SK-N-SH treated with all-trans-retinoic acid at 6 μM for 48 hours (cell line): ENCODE measurements at regions not wholly inside any gene's neighbourhood (a gene's known extent, or its start where the extent isn't known, plus 50 kb on each side); places are given as distances from the start of the nearest gene placed in this dataset.

ENCODE experiments used
- ATAC-seq: fragments of 200-7000 bp; cut with Tn5 transposase; 3 replicates; pipeline ENCODE4 v1.9.1; 2020; ENCODE audit warnings: mild to moderate bottlenecking, moderate library complexity
- ARNTL ChIP-seq: fragments of 450-650 bp; formaldehyde crosslinking; IDR thresholded peaks from 2 replicates; pipeline ENCODE4 v1.5.0; 2020; ENCODE audit warnings: low read depth, mild to moderate bottlenecking, moderate library complexity, borderline replicate concordance
- BACH2 ChIP-seq: fragments of 250-450 bp; sonication (Bioruptor Pico); IDR thresholded peaks from 2 replicates; pipeline ENCODE4 v1.9.0; 2021; ENCODE audit warnings: mild to moderate bottlenecking, borderline replicate concordance
- ESRRG ChIP-seq: fragments of 250-450 bp; sonication (Bioruptor Pico); IDR thresholded peaks from 2 replicates; pipeline ENCODE4 v1.6.1; 2021; ENCODE audit warnings: mild to moderate bottlenecking
- GLIS3 ChIP-seq: fragments of 250-450 bp; sonication (Bioruptor Pico); IDR thresholded peaks from 2 replicates; pipeline ENCODE4 v1.5.0; 2020; ENCODE audit warnings: mild to moderate bottlenecking, moderate library complexity
- ISL1 ChIP-seq: fragments of 250-450 bp; sonication (Bioruptor Pico); IDR thresholded peaks from 2 replicates; pipeline ENCODE4 v2.1.2; 2022; ENCODE audit warnings: mild to moderate bottlenecking, moderate library complexity
- OSR1 ChIP-seq: fragments of 250-450 bp; sonication (Bioruptor Pico); IDR thresholded peaks from 2 replicates; pipeline ENCODE4 v1.8.0; 2022; ENCODE audit warnings: moderate library complexity, mild to moderate bottlenecking, inconsistent platforms
- PATZ1 ChIP-seq: fragments of 250-450 bp; sonication (Bioruptor Pico); IDR thresholded peaks from 2 replicates; pipeline ENCODE4 v1.8.0; 2020; ENCODE audit warnings: mild to moderate bottlenecking, moderate library complexity, borderline replicate concordance
- POU6F1 ChIP-seq: fragments of 250-450 bp; sonication (Bioruptor Pico); IDR thresholded peaks from 2 replicates; pipeline ENCODE4 v1.8.0; 2021; ENCODE audit warnings: low read depth, mild to moderate bottlenecking, moderate library complexity, borderline replicate concordance
- PPARA ChIP-seq: fragments of 250-450 bp; sonication (Bioruptor Pico); IDR thresholded peaks from 2 replicates; pipeline ENCODE4 v1.5.0; 2020; ENCODE audit warnings: mild to moderate bottlenecking, borderline replicate concordance
- RARB ChIP-seq: fragments of 250-450 bp; sonication (Bioruptor Pico); IDR thresholded peaks from 2 replicates; pipeline ENCODE4 v1.8.0; 2021; ENCODE audit warnings: mild to moderate bottlenecking, moderate library complexity
- SNAI2 ChIP-seq: fragments of 250-450 bp; sonication (Bioruptor Pico); IDR thresholded peaks from 2 replicates; pipeline ENCODE4 v1.5.0; 2020; ENCODE audit warnings: mild to moderate bottlenecking, moderate library complexity
- TOX ChIP-seq: fragments of 250-450 bp; sonication (Bioruptor Pico); IDR thresholded peaks from 2 replicates; pipeline ENCODE4 v1.8.0; 2021; ENCODE audit warnings: mild to moderate bottlenecking, moderate library complexity, borderline replicate concordance
- ZFP3 ChIP-seq: fragments of 250-450 bp; sonication (Bioruptor Pico); IDR thresholded peaks from 2 replicates; pipeline ENCODE4 v1.5.0; 2020; ENCODE audit warnings: mild to moderate bottlenecking, moderate library complexity
- ZFP30 ChIP-seq: fragments of 450-650 bp; formaldehyde crosslinking; IDR thresholded peaks from 2 replicates; pipeline ENCODE4 v1.5.0; 2022; ENCODE audit warnings: mild to moderate bottlenecking, moderate library complexity
- ZNF565 ChIP-seq: fragments of 450-650 bp; formaldehyde crosslinking; conservative IDR thresholded peaks from 2 replicates; pipeline ENCODE4 v1.5.0; 2020; ENCODE audit warnings: low read depth, mild to moderate bottlenecking, moderate library complexity
- ZNF70 ChIP-seq: fragments of 450-650 bp; formaldehyde crosslinking; IDR thresholded peaks from 2 replicates; pipeline ENCODE4 v1.5.0; 2020; ENCODE audit warnings: mild to moderate bottlenecking, moderate library complexity
- ZNF8 ChIP-seq: fragments of 450-650 bp; formaldehyde crosslinking; IDR thresholded peaks from 2 replicates; pipeline ENCODE4 v1.5.0; 2020; ENCODE audit warnings: mild to moderate bottlenecking, moderate library complexity
- TF ChIP-seq, protein P1 (sequence below): fragments of 250-450 bp; sonication (Bioruptor Pico); IDR thresholded peaks from 2 replicates; pipeline ENCODE4 v1.5.0; 2020; ENCODE audit warnings: mild to moderate bottlenecking, moderate library complexity

DNA sequence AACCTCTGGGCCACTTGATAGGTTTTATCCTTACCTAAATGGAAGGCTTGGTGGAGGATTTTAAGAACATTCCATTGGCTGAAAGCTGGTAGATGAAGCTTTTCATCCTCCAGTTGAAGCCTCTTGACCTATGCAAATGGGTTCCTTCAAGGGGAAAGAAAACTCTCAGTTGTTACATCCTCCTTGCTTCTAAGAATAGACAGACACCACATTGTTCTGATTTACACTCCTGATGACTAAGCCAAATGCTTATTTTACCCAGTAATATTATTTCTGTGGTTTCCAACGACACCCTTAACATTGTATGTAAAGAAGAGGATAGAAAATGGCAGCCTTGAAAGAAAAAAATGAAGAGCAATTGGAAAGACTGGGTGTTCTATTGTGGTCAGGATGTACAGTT, 480.5 kb downstream of the OTOL1 start (continued):
- no peak for TF ChIP-seq PATZ1 (CRISPR knock-in tag)
- TF ChIP-seq, all 23 proteins: peak for 0

GRCh38 chr3:161977850-161978249, 481.2 kb downstream of the OTOL1 start:
- no peak for TF ChIP-seq ZNF565 (CRISPR knock-in tag)
- no peak for ATAC-seq

- ATAC-seq: no peak
- no peak for TF ChIP-seq ARNTL
- TF ChIP-seq GLIS3 (CRISPR knock-in tag): no peak
- TF ChIP-seq ZFP3 (CRISPR knock-in tag): no peak
- TF ChIP-seq RARB (CRISPR knock-in tag): no peak
- TF ChIP-seq ZNF8 (CRISPR knock-in tag): no peak
Observed at GRCh38 chr3:161987933-161988332, 491.3 kb downstream of the OTOL1 start.

DNA sequence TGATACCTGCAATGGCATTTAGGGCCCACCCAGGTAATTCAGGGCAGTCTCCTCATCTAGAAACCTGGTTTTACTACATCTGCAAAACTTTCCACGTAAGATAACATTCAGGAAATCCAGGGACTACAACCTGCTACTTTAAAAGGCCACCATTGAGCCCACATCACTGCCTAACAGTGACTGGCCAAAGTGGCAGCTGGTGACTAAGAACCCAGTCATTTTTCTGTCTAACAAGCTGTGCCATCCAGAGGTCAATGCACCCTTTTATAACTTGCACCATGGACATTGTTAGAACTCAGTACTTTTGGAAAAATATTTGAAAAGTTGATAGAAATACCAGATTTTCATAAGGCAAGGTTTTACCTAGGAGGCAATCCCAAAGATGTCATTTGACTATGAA, 492.4 kb downstream of the OTOL1 start:
- no peak for TF ChIP-seq ZFP30
- no peak for ATAC-seq

DNA sequence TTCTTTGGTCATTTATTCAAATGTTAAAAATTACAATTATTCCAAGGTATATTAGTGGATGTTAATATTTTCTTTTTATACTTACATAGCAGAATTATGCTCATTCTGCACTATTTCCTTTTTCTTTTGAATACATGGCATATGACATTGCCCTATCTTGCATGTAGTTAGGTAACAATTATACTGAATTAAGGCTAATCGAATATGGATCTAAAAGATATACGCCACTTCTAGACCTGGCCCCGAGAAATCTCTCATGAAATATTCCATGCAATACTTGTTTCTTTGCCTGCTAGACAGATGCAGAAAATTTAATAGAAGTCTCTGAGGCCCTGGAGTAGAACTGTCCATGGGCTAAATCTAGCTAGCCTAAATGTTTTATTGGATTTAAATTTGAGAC, 493.4 kb downstream of the OTOL1 start:
- no peak for TF ChIP-seq ISL1
- TF ChIP-seq PPARA (CRISPR knock-in tag): no peak
- no peak for TF ChIP-seq PATZ1 (CRISPR knock-in tag)
- TF ChIP-seq SNAI2 (CRISPR knock-in tag): no peak
- TF ChIP-seq ESRRG (CRISPR knock-in tag): no peak
- TF ChIP-seq ZNF70: no peak
- TF ChIP-seq GLIS3 (CRISPR knock-in tag): no peak
- TF ChIP-seq OSR1 (CRISPR knock-in tag): no peak
- no peak for TF ChIP-seq TOX (CRISPR knock-in tag)
- TF ChIP-seq ZNF8 (CRISPR knock-in tag): no peak
- no peak for TF ChIP-seq ZNF565 (CRISPR knock-in tag)
- TF ChIP-seq POU6F1 (CRISPR knock-in tag): no peak
- TF ChIP-seq BACH2: no peak
- no peak for TF ChIP-seq ARNTL
- ATAC-seq: no peak

DNA sequence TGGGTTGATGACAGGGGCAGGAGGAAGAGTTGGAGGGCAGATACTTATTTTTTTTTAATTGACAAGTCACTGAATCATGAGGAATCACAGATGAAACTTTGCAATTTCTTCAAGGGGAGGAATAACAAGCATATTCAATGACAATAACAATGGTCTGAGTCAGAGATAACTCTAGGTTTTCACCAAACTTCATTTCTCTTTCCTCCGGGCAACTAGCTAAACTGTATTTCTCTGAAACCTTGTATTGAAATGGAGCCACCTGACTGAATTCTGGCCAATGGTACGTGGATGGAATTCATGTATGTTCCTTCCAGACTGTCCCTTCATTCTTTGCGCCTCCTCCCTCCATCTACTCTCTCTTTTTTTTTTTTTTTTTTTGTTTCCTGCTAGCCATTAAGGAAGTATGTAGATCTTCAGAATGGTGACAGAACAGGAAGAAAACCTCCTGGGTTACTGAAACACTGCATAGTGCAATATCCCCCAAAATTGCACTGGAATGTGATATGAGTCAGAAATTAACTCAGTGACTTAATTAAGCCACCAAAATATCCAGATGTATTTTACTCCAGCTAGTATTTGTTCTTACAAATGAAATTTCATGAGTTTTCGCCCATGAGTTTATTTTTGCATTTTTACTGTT, 495.4 kb downstream of the OTOL1 start:
- no peak for ATAC-seq
- TF ChIP-seq BACH2: no peak
- TF ChIP-seq ZNF70: no peak
- TF ChIP-seq PPARA (CRISPR knock-in tag): no peak
- no peak for TF ChIP-seq ZNF8 (CRISPR knock-in tag)
- TF ChIP-seq ZFP30: no peak
- TF ChIP-seq, protein P1, sequence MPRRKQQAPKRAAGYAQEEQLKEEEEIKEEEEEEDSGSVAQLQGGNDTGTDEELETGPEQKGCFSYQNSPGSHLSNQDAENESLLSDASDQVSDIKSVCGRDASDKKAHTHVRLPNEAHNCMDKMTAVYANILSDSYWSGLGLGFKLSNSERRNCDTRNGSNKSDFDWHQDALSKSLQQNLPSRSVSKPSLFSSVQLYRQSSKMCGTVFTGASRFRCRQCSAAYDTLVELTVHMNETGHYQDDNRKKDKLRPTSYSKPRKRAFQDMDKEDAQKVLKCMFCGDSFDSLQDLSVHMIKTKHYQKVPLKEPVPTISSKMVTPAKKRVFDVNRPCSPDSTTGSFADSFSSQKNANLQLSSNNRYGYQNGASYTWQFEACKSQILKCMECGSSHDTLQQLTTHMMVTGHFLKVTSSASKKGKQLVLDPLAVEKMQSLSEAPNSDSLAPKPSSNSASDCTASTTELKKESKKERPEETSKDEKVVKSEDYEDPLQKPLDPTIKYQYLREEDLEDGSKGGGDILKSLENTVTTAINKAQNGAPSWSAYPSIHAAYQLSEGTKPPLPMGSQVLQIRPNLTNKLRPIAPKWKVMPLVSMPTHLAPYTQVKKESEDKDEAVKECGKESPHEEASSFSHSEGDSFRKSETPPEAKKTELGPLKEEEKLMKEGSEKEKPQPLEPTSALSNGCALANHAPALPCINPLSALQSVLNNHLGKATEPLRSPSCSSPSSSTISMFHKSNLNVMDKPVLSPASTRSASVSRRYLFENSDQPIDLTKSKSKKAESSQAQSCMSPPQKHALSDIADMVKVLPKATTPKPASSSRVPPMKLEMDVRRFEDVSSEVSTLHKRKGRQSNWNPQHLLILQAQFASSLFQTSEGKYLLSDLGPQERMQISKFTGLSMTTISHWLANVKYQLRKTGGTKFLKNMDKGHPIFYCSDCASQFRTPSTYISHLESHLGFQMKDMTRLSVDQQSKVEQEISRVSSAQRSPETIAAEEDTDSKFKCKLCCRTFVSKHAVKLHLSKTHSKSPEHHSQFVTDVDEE (CRISPR knock-in tag): no peak
- TF ChIP-seq ZFP3 (CRISPR knock-in tag): no peak
- no peak for TF ChIP-seq PATZ1 (CRISPR knock-in tag)
- TF ChIP-seq POU6F1 (CRISPR knock-in tag): no peak
- TF ChIP-seq OSR1 (CRISPR knock-in tag): no peak
- TF ChIP-seq ZNF565 (CRISPR knock-in tag): no peak
- TF ChIP-seq ESRRG (CRISPR knock-in tag): no peak
